ENCODE measurements at regions not wholly inside any gene's neighbourhood (a gene's known extent, or its start where the extent isn't known, plus 50 kb on each side); places are given as distances from the start of the nearest gene placed in this dataset.
"Not testable (repeated sequence)": the region's sequence is repeated elsewhere in the genome, so short reads cannot be mapped to it uniquely, and the experiment has no call there.

DNA sequence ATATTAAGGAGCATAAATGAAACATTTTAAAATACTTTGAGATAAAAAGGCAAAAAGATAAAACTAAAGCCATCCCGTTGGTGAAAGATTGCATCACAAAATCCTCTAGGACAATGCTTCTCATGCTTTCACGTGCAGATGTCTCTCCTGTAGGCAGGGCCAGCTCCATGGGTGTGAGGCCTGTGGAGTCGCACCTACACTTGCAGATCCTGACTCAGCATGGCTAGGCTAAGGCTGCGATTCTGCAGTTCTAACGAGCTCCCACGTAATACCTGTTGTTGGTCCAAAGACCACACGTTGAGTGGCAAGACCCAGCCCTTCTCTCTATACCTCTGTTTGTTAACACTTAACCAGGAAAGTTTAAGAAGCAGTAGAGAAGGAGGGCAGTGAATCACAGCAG is 62.1 kb upstream of the CAPRIN1 start:
- peaks cover 0 to 2% (median 0%) of the 10 kb centered on the region in 7 donors for H3K9me3 Mint-ChIP-seq
- H3K36me3 Mint-ChIP-seq = no peaks in the 10 kb centered on the region
- Histone ChIP-seq H3K4me3 (ENCODE audit: low read depth, low read length) (no peak overlapping the region), H3K27ac (ENCODE audit: insufficient read depth, low read length, poor library complexity, severe bottlenecking) (no peak overlapping the region), H3K4me1 (ENCODE audit: control insufficient read depth, insufficient read depth, low read length, poor library complexity, severe bottlenecking) (no peaks in the 10 kb centered on the region), H3K27me3 (ENCODE audit: control insufficient read depth, insufficient read depth, low read length) (peaks cover 2% of the 10 kb centered on the region), H3K9me3 (ENCODE audit: control insufficient read depth in 2 of 2, low read length in 2 of 2) (no peaks in the 10 kb centered on the region), H3K36me3 (ENCODE audit: control insufficient read depth, insufficient read depth, low read length) (no peaks in the 10 kb centered on the region)
- peaks cover 0 to 4% (median 0%) of the 10 kb centered on the region in 4 donors for H3K4me1 Mint-ChIP-seq
- H3K4me3 Mint-ChIP-seq = no peak overlapping the region
- no peak for ATAC-seq (ENCODE audit: low read depth in 2 of 2)
- DNase-seq = no peak
- H3K27ac Mint-ChIP-seq = no peak overlapping the region
- H3K27me3 Mint-ChIP-seq = peaks cover 22% of the 10 kb centered on the region

DNA sequence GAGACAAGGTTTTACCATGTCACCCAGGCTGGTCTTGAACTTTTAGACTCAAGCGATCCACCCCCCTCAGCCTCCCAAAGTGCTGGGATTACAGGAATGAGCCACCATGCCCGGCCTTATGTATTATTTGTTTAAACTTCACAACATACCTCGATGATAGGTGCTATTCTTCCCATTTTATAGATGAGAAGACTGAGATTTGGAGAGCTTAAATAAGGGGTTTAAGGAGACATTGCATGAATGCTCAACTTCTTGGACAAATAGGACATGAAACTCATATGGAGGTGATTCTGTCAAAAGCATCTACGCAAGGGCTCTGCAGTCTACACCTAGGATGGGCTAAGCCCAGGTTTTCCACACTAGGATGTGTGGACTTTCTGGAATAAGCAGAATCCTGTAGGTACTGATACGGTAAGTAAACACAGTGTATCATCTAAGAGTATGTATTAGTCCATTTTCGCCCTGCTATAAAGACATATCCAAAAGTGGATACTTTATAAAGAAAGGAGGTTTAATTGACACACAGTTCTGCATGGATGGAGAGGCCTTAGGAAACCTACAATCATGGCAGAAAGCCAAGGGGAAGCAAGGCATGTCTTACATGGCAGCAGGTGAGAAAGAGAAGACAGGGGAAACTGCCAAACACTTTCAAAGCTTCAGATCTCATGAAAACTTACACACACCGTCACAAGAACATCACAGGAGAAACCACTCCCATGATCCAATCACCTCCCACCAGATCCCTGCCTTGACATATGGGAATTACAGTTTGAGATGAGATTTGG is 62.8 kb upstream of the CAPRIN1 start:
- no peak overlapping the region for H3K4me3 Mint-ChIP-seq
- peaks cover 0 to 4% (median 0%) of the 10 kb centered on the region in 4 donors for H3K4me1 Mint-ChIP-seq
- peaks cover 0 to 2% (median 0%) of the 10 kb centered on the region in 7 donors for H3K9me3 Mint-ChIP-seq
- H3K27ac Mint-ChIP-seq = no peak overlapping the region
- Histone ChIP-seq H3K4me1 (ENCODE audit: control insufficient read depth, insufficient read depth, low read length, poor library complexity, severe bottlenecking) (no peaks in the 10 kb centered on the region), H3K9me3 (ENCODE audit: control insufficient read depth in 2 of 2, low read length in 2 of 2) (no peaks in the 10 kb centered on the region), H3K27ac (ENCODE audit: insufficient read depth, low read length, poor library complexity, severe bottlenecking) (no peak overlapping the region), H3K27me3 (ENCODE audit: control insufficient read depth, insufficient read depth, low read length) (peaks cover 2% of the 10 kb centered on the region), H3K4me3 (ENCODE audit: low read depth, low read length) (no peak overlapping the region), H3K36me3 (ENCODE audit: control insufficient read depth, insufficient read depth, low read length) (no peaks in the 10 kb centered on the region)
- ATAC-seq (ENCODE audit: low read depth in 2 of 2) = no peak
- DNase-seq = no peak
- peaks cover 22% of the 10 kb centered on the region for H3K27me3 Mint-ChIP-seq
- H3K36me3 Mint-ChIP-seq = no peaks in the 10 kb centered on the region

DNA sequence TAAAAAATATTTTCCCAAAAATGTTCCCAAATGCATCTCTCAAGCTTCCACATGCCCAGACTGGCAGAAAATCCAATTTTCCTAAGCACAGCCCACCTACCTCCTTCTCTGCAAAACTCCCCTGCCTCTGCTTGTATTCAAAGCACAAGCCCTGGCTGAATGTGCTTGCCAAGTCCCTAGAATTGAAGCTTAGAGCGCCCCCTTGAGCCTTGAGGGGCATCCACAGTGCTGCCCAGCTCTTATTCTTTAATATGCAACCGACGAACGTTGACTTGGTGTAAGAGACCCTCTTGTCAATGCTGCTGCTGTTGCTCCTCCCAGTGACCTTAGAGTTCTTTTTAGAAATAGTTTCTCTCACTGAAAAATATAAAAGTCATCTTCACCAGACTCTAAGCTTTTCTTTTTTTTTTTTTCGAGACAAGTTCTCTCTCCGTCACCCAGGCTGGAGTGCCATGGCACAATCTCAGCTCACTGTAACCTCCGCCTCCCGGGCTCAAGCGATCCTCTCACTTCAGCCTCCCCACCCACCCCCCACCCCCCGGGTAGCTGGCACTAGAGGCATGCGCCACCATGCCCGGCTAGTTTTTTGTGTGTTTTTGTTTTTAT is 63.5 kb upstream of the CAPRIN1 start:
- peaks cover 0 to 4% (median 0%) of the 10 kb centered on the region in 4 donors for H3K4me1 Mint-ChIP-seq
- Histone ChIP-seq H3K27me3 (ENCODE audit: control insufficient read depth, insufficient read depth, low read length) (peaks cover 2% of the 10 kb centered on the region), H3K4me3 (ENCODE audit: low read depth, low read length) (no peak overlapping the region), H3K36me3 (ENCODE audit: control insufficient read depth, insufficient read depth, low read length) (no peaks in the 10 kb centered on the region), H3K27ac (ENCODE audit: insufficient read depth, low read length, poor library complexity, severe bottlenecking) (no peak overlapping the region), H3K4me1 (ENCODE audit: control insufficient read depth, insufficient read depth, low read length, poor library complexity, severe bottlenecking) (no peaks in the 10 kb centered on the region), H3K9me3 (ENCODE audit: control insufficient read depth in 2 of 2, low read length in 2 of 2) (no peaks in the 10 kb centered on the region)
- H3K9me3 Mint-ChIP-seq = peaks cover 0 to 2% (median 0%) of the 10 kb centered on the region in 7 donors
- H3K36me3 Mint-ChIP-seq = no peaks in the 10 kb centered on the region
- H3K27ac Mint-ChIP-seq = peak overlapping the region in 1 of 3 donors; percentile 43
- DNase-seq (peak; percentile 30 to 79 (median 57)), ATAC-seq (ENCODE audit: low read depth in 2 of 2) (peak in 1 of 2 donors; percentile 66)
- no peak overlapping the region for H3K4me3 Mint-ChIP-seq
- peaks cover 17% of the 10 kb centered on the region for H3K27me3 Mint-ChIP-seq

DNA sequence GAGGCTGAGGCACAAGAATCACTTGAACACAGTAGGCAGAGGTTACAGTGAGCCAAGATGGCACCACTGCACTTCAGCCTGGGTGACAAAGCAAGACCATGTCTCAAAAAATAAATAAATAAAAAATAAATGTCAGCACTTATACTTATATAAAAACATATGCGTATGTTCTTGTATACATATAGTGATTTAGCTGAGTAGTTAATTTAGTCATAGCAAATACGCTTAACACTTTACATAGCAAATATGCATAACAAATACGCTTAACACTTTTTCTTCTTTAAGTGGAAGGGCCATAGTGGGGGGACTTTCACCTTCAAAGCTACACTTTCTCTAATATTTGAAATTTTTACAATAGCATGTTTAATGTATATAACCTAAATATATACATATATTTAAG is 64.0 kb upstream of the CAPRIN1 start:
- ATAC-seq (ENCODE audit: low read depth in 2 of 2) = no peak
- Mint-ChIP-seq H3K4me1 (peaks cover 0 to 4% (median 0%) of the 10 kb centered on the region in 4 donors), H3K4me3 (no peak overlapping the region), H3K27me3 (peaks cover 22% of the 10 kb centered on the region), H3K36me3 (no peaks in the 10 kb centered on the region), H3K27ac (no peak overlapping the region), H3K9me3 (peaks cover 0 to 2% (median 0%) of the 10 kb centered on the region in 7 donors)
- no peak overlapping the region for H3K27ac ChIP-seq (ENCODE audit: insufficient read depth, low read length, poor library complexity, severe bottlenecking)
- no peak for DNase-seq
- no peak overlapping the region for H3K4me3 ChIP-seq (ENCODE audit: low read depth, low read length)
- H3K27me3 ChIP-seq (ENCODE audit: control insufficient read depth, insufficient read depth, low read length) = peaks cover 2% of the 10 kb centered on the region
- H3K4me1 ChIP-seq (ENCODE audit: control insufficient read depth, insufficient read depth, low read length, poor library complexity, severe bottlenecking) = no peaks in the 10 kb centered on the region
- H3K36me3 ChIP-seq (ENCODE audit: control insufficient read depth, insufficient read depth, low read length) = no peaks in the 10 kb centered on the region
- no peaks in the 10 kb centered on the region for H3K9me3 ChIP-seq (ENCODE audit: control insufficient read depth in 2 of 2, low read length in 2 of 2)

DNA sequence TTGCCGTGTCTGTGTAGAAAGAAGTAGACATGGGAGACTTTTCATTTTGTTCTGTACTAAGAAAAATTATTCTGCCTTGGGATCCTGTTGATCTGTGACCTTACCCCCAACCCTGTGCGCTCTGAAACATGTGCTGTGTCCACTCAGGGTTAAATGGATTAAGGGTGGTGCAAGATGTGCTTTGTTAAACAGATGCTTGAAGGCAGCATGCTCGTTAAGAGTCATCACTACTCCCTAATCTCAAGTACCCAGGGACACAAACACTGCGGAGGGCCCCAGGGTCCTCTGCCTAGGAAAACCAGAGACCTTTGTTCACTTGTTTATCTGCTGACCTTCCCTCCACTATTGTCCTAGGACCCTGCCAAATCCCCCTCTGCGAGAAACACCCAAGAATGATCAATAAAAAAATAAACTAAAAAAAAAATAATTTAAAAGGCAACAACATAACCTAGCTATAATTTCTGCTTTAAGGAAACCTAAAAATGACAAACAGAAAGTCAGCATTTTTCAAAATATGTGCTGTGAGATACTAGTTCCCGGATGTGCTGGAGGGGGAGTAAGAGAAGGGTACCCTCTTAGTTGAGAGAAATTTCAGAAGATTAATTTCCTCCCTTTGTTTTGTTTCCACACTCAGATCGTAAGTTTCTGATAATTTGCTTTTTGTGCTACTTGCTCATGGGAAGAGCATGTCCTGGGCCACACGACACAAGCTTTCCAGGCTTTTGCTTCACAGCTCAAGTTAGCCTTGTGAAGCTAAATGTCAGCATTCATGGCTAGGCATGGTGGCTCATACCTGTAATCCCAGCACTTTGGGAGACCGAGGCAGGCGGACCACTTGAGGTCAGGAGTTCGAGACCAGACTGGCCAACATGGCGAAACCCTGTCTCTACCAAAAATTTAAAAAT is 64.7 kb upstream of the CAPRIN1 start:
- not testable (repeated sequence) for H3K4me3 Mint-ChIP-seq; H3K27ac ChIP-seq (ENCODE audit: insufficient read depth, low read length, poor library complexity, severe bottlenecking); DNase-seq; H3K36me3 Mint-ChIP-seq; H3K9me3 ChIP-seq (ENCODE audit: control insufficient read depth in 2 of 2, low read length in 2 of 2); H3K4me3 ChIP-seq (ENCODE audit: low read depth, low read length); H3K27me3 ChIP-seq (ENCODE audit: control insufficient read depth, insufficient read depth, low read length); ATAC-seq (ENCODE audit: low read depth in 2 of 2); H3K36me3 ChIP-seq (ENCODE audit: control insufficient read depth, insufficient read depth, low read length); H3K27ac Mint-ChIP-seq; H3K9me3 Mint-ChIP-seq; H3K4me1 ChIP-seq (ENCODE audit: control insufficient read depth, insufficient read depth, low read length, poor library complexity, severe bottlenecking); H3K4me1 Mint-ChIP-seq
- H3K27me3 Mint-ChIP-seq = peaks cover 23% of the 10 kb centered on the region

DNA sequence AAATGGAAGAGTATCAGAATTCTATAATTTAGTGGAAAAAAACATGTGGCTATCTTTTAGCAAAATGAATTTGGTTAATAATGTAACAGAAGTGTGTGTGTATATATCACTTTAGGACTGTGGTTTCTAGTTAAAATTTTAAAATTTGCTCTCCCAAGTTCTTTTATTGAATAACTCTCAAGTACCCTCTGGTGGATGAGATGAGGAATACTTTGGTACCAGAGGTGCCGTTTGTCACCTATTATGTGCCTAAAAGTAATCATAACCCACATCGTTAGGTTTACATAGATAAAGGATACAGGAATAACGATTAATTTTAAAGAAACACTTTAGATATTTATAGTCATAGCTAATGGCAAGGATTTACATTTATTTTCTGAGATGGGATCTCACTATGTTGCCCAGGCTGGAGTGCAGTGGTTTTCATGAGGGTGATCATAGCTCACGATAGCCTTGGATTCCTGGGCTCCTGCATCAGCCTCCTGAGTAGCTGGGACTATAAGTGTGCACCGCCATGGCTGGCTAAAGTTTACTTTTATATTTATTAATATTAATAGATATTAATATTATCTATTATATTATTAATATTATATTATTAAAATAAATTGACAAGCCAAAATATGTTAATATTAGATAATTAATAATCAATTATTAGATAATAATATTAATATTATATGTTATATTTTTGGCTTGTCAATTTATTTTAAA is 66.7 kb upstream of the CAPRIN1 start:
- no peak for ATAC-seq (ENCODE audit: low read depth in 2 of 2)
- no peak overlapping the region for H3K27ac Mint-ChIP-seq
- peaks cover 2% of the 10 kb centered on the region for H3K27me3 ChIP-seq (ENCODE audit: control insufficient read depth, insufficient read depth, low read length)

DNA sequence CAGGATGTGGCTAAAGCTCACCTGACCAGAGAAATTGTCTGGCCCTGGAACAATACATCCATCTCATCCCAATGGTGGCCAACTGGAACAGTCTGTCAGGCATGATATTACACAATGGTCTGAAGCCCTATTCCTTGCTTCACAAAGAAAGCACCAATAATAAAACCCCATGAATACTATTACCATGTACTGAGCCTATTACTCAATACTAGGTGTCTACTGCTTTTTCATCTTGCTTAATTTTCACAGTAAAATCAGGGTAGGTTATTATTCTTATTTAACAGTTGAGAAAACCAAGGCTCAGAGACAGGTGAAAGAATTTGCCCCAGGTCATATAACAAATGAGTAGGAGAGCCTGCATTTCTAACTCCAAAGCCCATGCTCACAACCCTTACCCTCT is 68.9 kb upstream of the CAPRIN1 start:
- no peak overlapping the region for H3K4me3 Mint-ChIP-seq
- no peak for DNase-seq
- no peak overlapping the region for H3K27ac ChIP-seq (ENCODE audit: insufficient read depth, low read length, poor library complexity, severe bottlenecking)
- no peaks in the 10 kb centered on the region for H3K9me3 ChIP-seq (ENCODE audit: control insufficient read depth in 2 of 2, low read length in 2 of 2)
- H3K27ac Mint-ChIP-seq = no peak overlapping the region
- H3K36me3 Mint-ChIP-seq = no peaks in the 10 kb centered on the region
- no peak for ATAC-seq (ENCODE audit: low read depth in 2 of 2)
- no peaks in the 10 kb centered on the region for H3K4me1 Mint-ChIP-seq
- H3K27me3 ChIP-seq (ENCODE audit: control insufficient read depth, insufficient read depth, low read length) = peaks cover 2% of the 10 kb centered on the region
- H3K9me3 Mint-ChIP-seq = no peaks in the 10 kb centered on the region
- H3K36me3 ChIP-seq (ENCODE audit: control insufficient read depth, insufficient read depth, low read length) = no peaks in the 10 kb centered on the region
- H3K4me1 ChIP-seq (ENCODE audit: control insufficient read depth, insufficient read depth, low read length, poor library complexity, severe bottlenecking) = no peaks in the 10 kb centered on the region
- H3K4me3 ChIP-seq (ENCODE audit: low read depth, low read length) = no peak overlapping the region
- H3K27me3 Mint-ChIP-seq = peaks cover 7% of the 10 kb centered on the region

More for the DNA sequence above, 66.7 kb upstream of the CAPRIN1 start:
- Histone ChIP-seq H3K4me1 (ENCODE audit: control insufficient read depth, insufficient read depth, low read length, poor library complexity, severe bottlenecking) (no peaks in the 10 kb centered on the region), H3K27ac (ENCODE audit: insufficient read depth, low read length, poor library complexity, severe bottlenecking) (no peak overlapping the region), H3K4me3 (ENCODE audit: low read depth, low read length) (no peak overlapping the region), H3K9me3 (ENCODE audit: control insufficient read depth in 2 of 2, low read length in 2 of 2) (no peaks in the 10 kb centered on the region), H3K36me3 (ENCODE audit: control insufficient read depth, insufficient read depth, low read length) (no peaks in the 10 kb centered on the region)
- Mint-ChIP-seq H3K4me3 (no peak overlapping the region), H3K4me1 (no peaks in the 10 kb centered on the region), H3K9me3 (peaks cover 0 to 2% (median 0%) of the 10 kb centered on the region in 7 donors), H3K36me3 (no peaks in the 10 kb centered on the region), H3K27me3 (peaks cover 23% of the 10 kb centered on the region)
- no peak for DNase-seq

Measured in CD4-positive, CD25-positive, alpha-beta regulatory T cell (primary cell).